B cell (primary cell): ENCODE measurements at regions not wholly inside any gene's neighbourhood (a gene's known extent, or its start where the extent isn't known, plus 50 kb on each side); places are given as distances from the start of the nearest gene placed in this dataset.

Experiments
- ATAC-seq: fragments of 200-7000 bp; cut with Tn5 transposase; one replicate; pipeline ENCODE4 v1.10.0; 2021; ENCODE audit warnings: low read depth, mild to moderate bottlenecking, moderate number of reproducible peaks, moderate library complexity
- CTCF ChIA-PET: fragments of 350-600 bp; sonication (Branson Sonifier 250); formaldehyde crosslinking; loops from one replicate; lab custom pipeline; 2021; ENCODE audit warnings: antibody characterized with exemption, inconsistent platforms; lab: Charles Lee
- POLR2A ChIA-PET: fragments of 350-600 bp; sonication (Branson Sonifier 250); formaldehyde crosslinking; loops from one replicate; lab custom pipeline; 2021; ENCODE audit warnings: antibody characterized with exemption; lab: Charles Lee
- DNase-seq: peaks from one replicate; pipeline ENCODE4 v3.0.0; 2013
- H2AFZ ChIP-seq: 2 replicates; pipeline ENCODE4 v1.6.1; 2012; ENCODE audit warnings: mild to moderate bottlenecking, low read depth, low read length; ENCODE audit not compliant: insufficient read depth, poor library complexity, severe bottlenecking
- H3K27ac ChIP-seq, 2 donors: 1 replicate in 1 of 2; 2 replicates in 1 of 2; pipeline ENCODE4 v1.5.1; 2012 to 2013; ENCODE audit warnings: low read length in 2 of 2, mild to moderate bottlenecking in 2 of 2, moderate library complexity in 1 of 2
- H3K27me3 ChIP-seq, 4 experiments: fragments of 200-600 bp in 1 of 4; sonication (generic) in 1 of 4; replicated peaks in 1 of 4; 1 replicate in 2 of 4; 2 replicates in 2 of 4; pipeline versions ENCODE4 v1.6.1 to v1.7.0; 2013 to 2016; ENCODE audit warnings: low read length in 3 of 4, mild to moderate bottlenecking in 2 of 4, mixed read lengths in 1 of 4, moderate library complexity in 1 of 4; ENCODE audit not compliant: insufficient read depth in 4 of 4, control insufficient read depth in 3 of 4; ENCODE audit errors: control extremely low read depth in 1 of 4
- H3K36me3 ChIP-seq, 2 experiments: replicated peaks in 1 of 2; 1 replicate in 1 of 2; 2 replicates in 1 of 2; pipeline versions ENCODE4 v1.6.1 to v1.7.1; 2013; ENCODE audit warnings: low read length in 1 of 2; ENCODE audit not compliant: insufficient read depth in 2 of 2, control insufficient read depth in 1 of 2; ENCODE audit errors: control extremely low read depth in 1 of 2, extremely low read depth in 1 of 2
- H3K4me1 ChIP-seq, 2 donors: fragments of 200-600 bp in 1 of 2; sonication (generic) in 1 of 2; 1 replicate in 1 of 2; 2 replicates in 1 of 2; pipeline versions ENCODE4 v1.5.1 to v1.6.1; 2013 to 2017; ENCODE audit warnings: low read length in 2 of 2; ENCODE audit not compliant: control insufficient read depth in 2 of 2, insufficient read depth in 2 of 2
- H3K4me2 ChIP-seq: replicated peaks from 2 replicates; pipeline ENCODE3; 2012; ENCODE audit warnings: mild to moderate bottlenecking, low read depth, low read length; ENCODE audit not compliant: poor library complexity, severe bottlenecking
- H3K4me3 ChIP-seq, 5 experiments: fragments of 200-600 bp in 1 of 5; sonication (generic) in 1 of 5; 1 replicate in 3 of 5; 2 replicates in 2 of 5; pipeline versions ENCODE4 v1.5.1 to v1.7.0; 2011 to 2016; ENCODE audit warnings: low read length in 4 of 5, mild to moderate bottlenecking in 4 of 5, low read depth in 2 of 5, control low read depth in 1 of 5, moderate library complexity in 1 of 5; ENCODE audit not compliant: insufficient read depth in 1 of 5; ENCODE audit errors: control extremely low read depth in 1 of 5, extremely low read depth in 1 of 5
- H3K79me2 ChIP-seq: fragments of 200-600 bp; sonication (generic); one replicate; pipeline ENCODE4 v1.6.0; 2016; ENCODE audit warnings: low read length; ENCODE audit not compliant: control insufficient read depth, insufficient read depth
- H3K9ac ChIP-seq: fragments of 200-600 bp; sonication (generic); 2 replicates; pipeline ENCODE4 v1.6.1; 2017; ENCODE audit warnings: mild to moderate bottlenecking, low read length, moderate library complexity
- H3K9me3 ChIP-seq, 3 donors: one replicate each; pipeline versions ENCODE4 v1.6.1 to v1.7.1; 2013; ENCODE audit warnings: low read length in 2 of 3; ENCODE audit not compliant: control insufficient read depth in 2 of 3, insufficient read depth in 1 of 3; ENCODE audit errors: control extremely low read depth in 1 of 3
- H4K20me1 ChIP-seq: 2 replicates; pipeline ENCODE4 v1.6.0; 2012; ENCODE audit warnings: mild to moderate bottlenecking, low read length; ENCODE audit not compliant: insufficient read depth, control insufficient read depth, poor library complexity, severe bottlenecking
- H3K27ac Mint-ChIP-seq: one replicate; pipeline ENCODE4 v1.8.0; 2021; ENCODE audit warnings: mixed read lengths
- H3K27me3 Mint-ChIP-seq: one replicate; pipeline ENCODE4 v1.8.0; 2021; ENCODE audit warnings: mixed read lengths
- H3K4me1 Mint-ChIP-seq: one replicate; pipeline ENCODE4 v1.8.0; 2021; ENCODE audit warnings: mixed read lengths
- H3K4me3 Mint-ChIP-seq: one replicate; pipeline ENCODE4 v1.8.0; 2021; ENCODE audit warnings: mixed read lengths
- H3K9me3 Mint-ChIP-seq: one replicate; pipeline ENCODE4 v1.8.0; 2022; ENCODE audit warnings: mixed read lengths; ENCODE audit not compliant: insufficient read depth
- CTCF ChIP-seq: fragments of 200-600 bp; IDR thresholded peaks from one replicate; pipeline ENCODE4 v1.8.0; 2022; ENCODE audit warnings: antibody characterized with exemption, mild to moderate bottlenecking
- EZH2 ChIP-seq: IDR thresholded peaks from 2 replicates; pipeline ENCODE4 v1.6.1; 2012; ENCODE audit warnings: borderline replicate concordance, low read depth, mild to moderate bottlenecking, moderate library complexity, low read length; ENCODE audit not compliant: insufficient read depth, poor library complexity, severe bottlenecking
- WGBS: methylation state at CpG from one replicate; pipeline ENCODE4 v1.1.5; 2013; ENCODE audit warnings: missing lambda C conversion rate; ENCODE audit not compliant: insufficient coverage; 5-methylcytosine and 5-hydroxymethylcytosine counted together
- intact Hi-C: fragments of 100-400 bp; cut with micrococcal nuclease; formaldehyde crosslinking; loops from one replicate; pipeline ENCODE4 v1.10.0; 2022

- intact Hi-C loops, result no loop called here
- Histone ChIP-seq H4K20me1 (no peaks in the 10 kb centered on the region), H3K9ac (no peak overlapping the region), H3K4me3 (no peak overlapping the region), H3K4me2 (no peak overlapping the region), H3K36me3 (no peaks in the 10 kb centered on the region), H2AFZ (no peak overlapping the region), H3K79me2 (no peaks in the 10 kb centered on the region), H3K27me3 (peaks cover 0 to 2% (median 0%) of the 10 kb centered on the region in 4 experiments), H3K9me3 (peaks cover 0 to 5% (median 0%) of the 10 kb centered on the region in 3 donors), H3K27ac (no peak overlapping the region), H3K4me1 (no peaks in the 10 kb centered on the region)
- Mint-ChIP-seq H3K27ac (no peak overlapping the region), H3K9me3 (peaks cover 2% of the 10 kb centered on the region), H3K27me3 (no peaks in the 10 kb centered on the region), H3K4me1 (no peaks in the 10 kb centered on the region), H3K4me3 (no peak overlapping the region)
- ChIA-PET CTCF (no interaction called here), POLR2A (no interaction called here)
- no peak for TF ChIP-seq EZH2
- TF ChIP-seq CTCF, result no peak
- WGBS, result 84% methylated on average over 12 of the region's 12 CpGs
- ATAC-seq, result no peak
- DNase-seq, result no peak
These were observed 88.3 kb upstream of the RUFY1 start for GRCh38 chr5:179462040-179462439.

GRCh38 chr5:179461576-179461975 lies 88.8 kb upstream of the RUFY1 start:
- peaks cover 0 to 6% (median 0%) of the 10 kb centered on the region in 3 donors for H3K9me3 ChIP-seq
- Mint-ChIP-seq H3K27ac (no peak overlapping the region), H3K4me1 (no peaks in the 10 kb centered on the region), H3K4me3 (no peak overlapping the region), H3K9me3 (peaks cover 2% of the 10 kb centered on the region), H3K27me3 (no peaks in the 10 kb centered on the region)
- H4K20me1 ChIP-seq, result no peaks in the 10 kb centered on the region
- H3K79me2 ChIP-seq, result no peaks in the 10 kb centered on the region
- ChIA-PET POLR2A (no interaction called here), CTCF (no interaction called here)
- intact Hi-C loops, result no loop called here
- no peak overlapping the region for H3K9ac ChIP-seq
- peaks cover 0 to 2% (median 0%) of the 10 kb centered on the region in 4 experiments for H3K27me3 ChIP-seq
- no peak overlapping the region for H3K4me2 ChIP-seq
- TF ChIP-seq EZH2 (no peak), CTCF (no peak)
- WGBS, result 55% methylated on average over 2 of the region's 3 CpGs
- no peak overlapping the region for H3K27ac ChIP-seq
- H3K4me3 ChIP-seq, result no peak overlapping the region
- no peak overlapping the region for H2AFZ ChIP-seq
- H3K4me1 ChIP-seq, result no peaks in the 10 kb centered on the region
- DNase-seq (no peak), ATAC-seq (no peak)
- no peaks in the 10 kb centered on the region for H3K36me3 ChIP-seq
